Trophoblast cell (in vitro differentiated cells and primary cell): ENCODE measurements at regions not wholly inside any gene's neighbourhood (a gene's known extent, or its start where the extent isn't known, plus 50 kb on each side); places are given as distances from the start of the nearest gene placed in this dataset.

Source experiments
- DNase-seq, 2 donors: peaks; one replicate each; pipeline ENCODE4 v3.0.0-alpha.2; 2016
- H2AFZ ChIP-seq: 2 replicates; pipeline ENCODE4 v1.6.1; 2013; ENCODE audit warnings: low read length, moderate library complexity, mild to moderate bottlenecking; ENCODE audit not compliant: insufficient read depth, poor library complexity
- H2AK5ac ChIP-seq: 2 replicates; pipeline ENCODE4 v1.6.1; 2013; ENCODE audit warnings: mild to moderate bottlenecking, low read length
- H2BK120ac ChIP-seq: 2 replicates; pipeline ENCODE4 v1.6.1; 2013; ENCODE audit warnings: low read length, mild to moderate bottlenecking, moderate library complexity; ENCODE audit not compliant: insufficient read depth, poor library complexity
- H2BK12ac ChIP-seq: 2 replicates; pipeline ENCODE4 v1.6.1; 2013; ENCODE audit warnings: mild to moderate bottlenecking, low read length, moderate library complexity
- H2BK5ac ChIP-seq: 2 replicates; pipeline ENCODE4 v1.6.1; 2013; ENCODE audit warnings: low read length, low read depth, moderate library complexity, mild to moderate bottlenecking; ENCODE audit not compliant: poor library complexity
- H3K14ac ChIP-seq: 2 replicates; pipeline ENCODE4 v1.6.1; 2013; ENCODE audit warnings: mild to moderate bottlenecking, low read length
- H3K18ac ChIP-seq: 2 replicates; pipeline ENCODE4 v1.6.1; 2013; ENCODE audit warnings: mild to moderate bottlenecking, low read length
- H3K23ac ChIP-seq: 2 replicates; pipeline ENCODE4 v1.6.1; 2013; ENCODE audit warnings: low read length
- H3K27ac ChIP-seq: 2 replicates; pipeline ENCODE4 v1.5.1; 2013; ENCODE audit warnings: low read depth, mild to moderate bottlenecking, inconsistent platforms, low read length, moderate library complexity
- H3K27me3 ChIP-seq: 2 replicates; pipeline ENCODE4 v1.6.1; 2013; ENCODE audit warnings: inconsistent platforms, mild to moderate bottlenecking, low read length, moderate library complexity; ENCODE audit not compliant: insufficient read depth
- H3K36me3 ChIP-seq, 2 experiments: 1 replicate in 1 of 2; 2 replicates in 1 of 2; pipeline ENCODE4 v1.6.1; 2013; ENCODE audit warnings: low read length in 2 of 2, mild to moderate bottlenecking in 2 of 2, moderate library complexity in 1 of 2; ENCODE audit not compliant: insufficient read depth in 2 of 2, control insufficient read depth in 1 of 2
- H3K4ac ChIP-seq: 2 replicates; pipeline ENCODE4 v1.6.1; 2013; ENCODE audit warnings: low read depth, mild to moderate bottlenecking, low read length, moderate library complexity
- H3K4me1 ChIP-seq, 2 experiments: 1 replicate in 1 of 2; 2 replicates in 1 of 2; pipeline ENCODE4 v1.6.1; 2013; ENCODE audit warnings: low read length in 2 of 2, mild to moderate bottlenecking in 2 of 2, moderate library complexity in 1 of 2; ENCODE audit not compliant: insufficient read depth in 2 of 2, control insufficient read depth in 1 of 2
- H3K4me2 ChIP-seq: 2 replicates; pipeline ENCODE4 v1.6.1; 2013; ENCODE audit warnings: inconsistent platforms, mild to moderate bottlenecking, low read length, moderate library complexity
- H3K4me3 ChIP-seq: 2 replicates; pipeline ENCODE4 v1.5.1; 2013; ENCODE audit warnings: mild to moderate bottlenecking, low read depth, low read length, inconsistent platforms
- H3K79me1 ChIP-seq: one replicate; pipeline ENCODE4 v1.6.1; 2013; ENCODE audit warnings: low read length
- H3K79me2 ChIP-seq: 2 replicates; pipeline ENCODE4 v1.6.1; 2013; ENCODE audit warnings: low read length, mild to moderate bottlenecking; ENCODE audit not compliant: control insufficient read depth, insufficient read depth, poor library complexity
- H3K9ac ChIP-seq: 2 replicates; pipeline ENCODE4 v1.6.1; 2013; ENCODE audit warnings: mild to moderate bottlenecking, low read length
- H3K9me3 ChIP-seq: 2 replicates; pipeline ENCODE4 v1.6.1; 2013; ENCODE audit warnings: low read depth, mild to moderate bottlenecking, control low read depth, inconsistent platforms, low read length; ENCODE audit not compliant: insufficient read depth
- H4K12ac ChIP-seq: 2 replicates; pipeline ENCODE4 v1.6.1; 2013; ENCODE audit warnings: low read depth, mild to moderate bottlenecking, low read length, moderate library complexity
- H4K8ac ChIP-seq: 2 replicates; pipeline ENCODE4 v1.6.1; 2013; ENCODE audit warnings: low read depth, mild to moderate bottlenecking, low read length, moderate library complexity
- H4K91ac ChIP-seq: one replicate; pipeline ENCODE4 v1.6.1; 2013; ENCODE audit warnings: low read depth, mild to moderate bottlenecking, low read length, moderate library complexity
- WGBS: extraction: QIAGEN DNeasy Blood & Tissue Kit; methylation state at CpG from one replicate; pipeline ENCODE4 v1.1.7; 2013; ENCODE audit warnings: missing lambda C conversion rate; ENCODE audit not compliant: insufficient read length, insufficient coverage; ENCODE audit errors: extremely low coverage; 5-methylcytosine and 5-hydroxymethylcytosine counted together

DNA sequence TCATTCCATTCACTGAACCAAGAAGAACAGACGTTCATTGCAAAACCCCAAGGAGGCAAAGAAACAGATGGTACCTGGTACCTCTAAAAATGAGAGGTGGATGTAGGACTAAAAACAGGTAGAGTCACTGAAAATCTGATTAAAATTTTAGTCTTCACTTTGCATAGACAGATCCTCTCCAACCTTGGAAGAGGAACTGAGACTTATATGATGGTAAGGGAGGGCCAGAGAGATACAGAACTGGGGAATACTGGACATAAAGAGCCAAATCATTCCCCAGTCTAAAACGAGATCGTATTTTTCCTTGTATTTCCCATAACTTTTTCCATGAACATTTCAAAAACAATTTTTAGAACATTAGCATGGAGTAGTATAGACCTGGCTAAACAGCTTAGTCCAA, 59.7 kb upstream of the SPOPL start:
- Histone ChIP-seq H3K9me3 (no peaks in the 10 kb centered on the region), H3K4ac (no peak overlapping the region), H4K12ac (no peak overlapping the region), H3K79me2 (no peaks in the 10 kb centered on the region), H3K9ac (no peak overlapping the region), H3K23ac (no peak overlapping the region), H3K79me1 (peaks cover 5% of the 10 kb centered on the region), H3K27ac (no peak overlapping the region), H4K8ac (no peak overlapping the region), H2AK5ac (no peak overlapping the region), H2BK120ac (no peak overlapping the region), H4K91ac (no peak overlapping the region), H3K4me2 (no peak overlapping the region), H3K4me3 (no peak overlapping the region), H3K18ac (no peak overlapping the region), H2AFZ (no peak overlapping the region), H3K27me3 (no peaks in the 10 kb centered on the region), H2BK12ac (no peak overlapping the region), H3K4me1 (peaks cover 2 to 4% of the 10 kb centered on the region in 2 experiments), H2BK5ac (no peak overlapping the region), H3K36me3 (no peaks in the 10 kb centered on the region), H3K14ac (no peak overlapping the region)
- DNase-seq, result no peak
- WGBS, result no CpG with 5 or more reads among the region's 3 CpGs

- Histone ChIP-seq H2BK120ac (peak overlapping the region; percentile 61), H4K91ac (peak overlapping the region; percentile 57), H3K23ac (no peak overlapping the region), H2BK12ac (peak overlapping the region; percentile 92), H2AK5ac (no peak overlapping the region), H3K79me2 (no peaks in the 10 kb centered on the region), H3K4ac (no peak overlapping the region), H3K9me3 (no peaks in the 10 kb centered on the region), H3K27ac (no peak overlapping the region), H3K14ac (peak overlapping the region; percentile 56), H2AFZ (no peak overlapping the region), H3K36me3 (no peaks in the 10 kb centered on the region), H3K27me3 (no peaks in the 10 kb centered on the region), H4K8ac (no peak overlapping the region), H2BK5ac (peak overlapping the region; percentile 27), H3K18ac (no peak overlapping the region), H4K12ac (no peak overlapping the region), H3K79me1 (peaks cover 8% of the 10 kb centered on the region), H3K4me3 (no peak overlapping the region), H3K9ac (no peak overlapping the region), H3K4me2 (no peak overlapping the region), H3K4me1 (peaks cover 5 to 6% of the 10 kb centered on the region in 2 experiments)
- no CpG with 5 or more reads among the region's 4 CpGs for WGBS
- no peak for DNase-seq
Observed at GRCh38 chr2:138444411-138444810, 57.2 kb upstream of the SPOPL start.

DNA sequence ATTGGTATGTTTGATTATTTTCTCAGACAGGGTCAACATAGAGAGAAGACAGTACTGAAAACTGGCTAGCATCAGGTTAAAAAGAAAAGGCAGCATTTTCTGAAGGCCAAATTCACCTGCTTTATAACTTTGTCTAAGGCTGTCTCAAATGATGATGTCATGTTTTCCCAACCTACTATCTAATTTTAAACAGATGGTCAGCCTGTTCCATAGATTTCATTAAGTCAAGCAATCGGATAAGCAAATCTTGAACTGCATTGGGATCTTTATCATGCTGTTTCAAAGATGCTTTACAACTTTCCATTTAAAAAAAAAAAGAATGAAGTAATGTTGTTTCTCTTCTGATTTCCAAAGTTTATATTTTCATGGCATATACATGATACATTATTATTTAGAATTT, 56.3 kb upstream of the SPOPL start:
- no peak overlapping the region for H4K12ac ChIP-seq
- H3K27ac ChIP-seq, result no peak overlapping the region
- no peak overlapping the region for H3K23ac ChIP-seq
- no peak overlapping the region for H3K14ac ChIP-seq
- H3K79me2 ChIP-seq, result no peaks in the 10 kb centered on the region
- no peaks in the 10 kb centered on the region for H3K9me3 ChIP-seq
- no peaks in the 10 kb centered on the region for H3K36me3 ChIP-seq
- H3K79me1 ChIP-seq, result peaks cover 8% of the 10 kb centered on the region
- peaks cover 5 to 6% of the 10 kb centered on the region in 2 experiments for H3K4me1 ChIP-seq
- no CpG with 5 or more reads among the region's 1 CpG for WGBS
- no peak overlapping the region for H3K4me3 ChIP-seq
- no peak overlapping the region for H2BK12ac ChIP-seq
- no peaks in the 10 kb centered on the region for H3K27me3 ChIP-seq
- DNase-seq, result no peak
- H3K4ac ChIP-seq, result no peak overlapping the region
- H2AK5ac ChIP-seq, result no peak overlapping the region
- no peak overlapping the region for H2BK5ac ChIP-seq
- no peak overlapping the region for H4K91ac ChIP-seq
- no peak overlapping the region for H3K9ac ChIP-seq
- H2AFZ ChIP-seq, result no peak overlapping the region
- no peak overlapping the region for H4K8ac ChIP-seq
- H3K4me2 ChIP-seq, result no peak overlapping the region
- H3K18ac ChIP-seq, result no peak overlapping the region
- no peak overlapping the region for H2BK120ac ChIP-seq

- Histone ChIP-seq H3K23ac (no peak overlapping the region), H4K12ac (no peak overlapping the region), H3K4me3 (no peak overlapping the region), H3K14ac (no peak overlapping the region), H4K8ac (peak overlapping the region; percentile 84), H2BK5ac (no peak overlapping the region), H3K9ac (no peak overlapping the region), H3K4me2 (no peak overlapping the region), H3K18ac (no peak overlapping the region), H3K4me1 (peaks cover 2 to 5% of the 10 kb centered on the region in 2 experiments), H3K27me3 (no peaks in the 10 kb centered on the region), H3K36me3 (no peaks in the 10 kb centered on the region), H3K79me1 (peaks cover 6% of the 10 kb centered on the region), H4K91ac (peak overlapping the region; percentile 73), H3K79me2 (no peaks in the 10 kb centered on the region), H2BK120ac (no peak overlapping the region), H3K27ac (no peak overlapping the region), H3K9me3 (no peaks in the 10 kb centered on the region), H3K4ac (no peak overlapping the region), H2AK5ac (no peak overlapping the region), H2BK12ac (peak overlapping the region; percentile 12), H2AFZ (no peak overlapping the region)
- DNase-seq, result no peak
- WGBS, result no CpG with 5 or more reads among the region's 5 CpGs
Observed at GRCh38 chr2:138446043-138446442, 55.5 kb upstream of the SPOPL start.
